GM12878 (cell line): ENCODE measurements at regions not wholly inside any gene's neighbourhood (a gene's known extent, or its start where the extent isn't known, plus 50 kb on each side); places are given as distances from the start of the nearest gene placed in this dataset.

Experiments used
- CEBPZ ChIP-seq: fragments of 150-350 bp; IDR thresholded peaks from 2 replicates; pipeline ENCODE4 v1.6.1; 2016; ENCODE audit warnings: low read depth, low read length
- CHD2 ChIP-seq: IDR thresholded peaks from 2 replicates; pipeline ENCODE4 v1.6.1; 2011; ENCODE audit warnings: low read depth, low read length, improper control_type of control experiment, borderline replicate concordance
- CTCF ChIP-seq, 3 experiments: IDR thresholded peaks in 2 of 3; conservative IDR thresholded peaks in 1 of 3; 2 replicates each; pipeline ENCODE4 v1.5.1; 2011; ENCODE audit warnings: low read depth in 3 of 3, low read length in 3 of 3, mild to moderate bottlenecking in 3 of 3, control low read depth in 2 of 3, moderate library complexity in 2 of 3, inconsistent platforms in 1 of 3, mixed read lengths in 1 of 3; ENCODE audit not compliant: control insufficient read depth in 2 of 3, insufficient read depth in 1 of 3; ENCODE audit errors: extremely low read depth in 1 of 3
- ESRRA ChIP-seq: IDR thresholded peaks from 2 replicates; pipeline ENCODE4 v1.6.1; 2012; ENCODE audit warnings: mild to moderate bottlenecking, low read length, improper control_type of control experiment
- TCF12 ChIP-seq: IDR thresholded peaks from 2 replicates; pipeline ENCODE4 v1.6.1; 2011; ENCODE audit warnings: low read depth, mild to moderate bottlenecking, low read length
- TF ChIP-seq, protein P1 (sequence below): IDR thresholded peaks from 2 replicates; pipeline ENCODE4 v1.6.1; 2012; ENCODE audit warnings: mild to moderate bottlenecking, low read depth, low read length

DNA sequence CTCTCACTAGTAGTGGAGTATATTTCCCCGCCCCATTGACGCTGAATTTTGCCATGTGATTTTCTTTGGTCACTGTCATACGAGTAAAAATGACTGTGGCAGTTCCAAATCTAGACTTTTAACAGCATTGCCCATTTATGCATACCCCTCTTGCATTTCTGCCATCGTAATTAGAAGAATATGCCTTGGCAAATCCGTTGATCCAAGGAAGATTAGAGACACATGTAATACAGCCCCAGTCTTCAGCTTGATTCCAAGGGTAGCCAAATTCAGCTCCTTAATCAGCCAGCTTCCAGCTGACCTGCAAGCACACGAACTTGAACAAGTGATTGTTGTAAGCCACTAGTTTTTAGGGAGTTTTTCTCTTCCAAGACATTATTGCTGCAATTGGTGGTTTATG is 290.3 kb upstream of the ADAMTS5 start:
- TF ChIP-seq, protein P1, sequence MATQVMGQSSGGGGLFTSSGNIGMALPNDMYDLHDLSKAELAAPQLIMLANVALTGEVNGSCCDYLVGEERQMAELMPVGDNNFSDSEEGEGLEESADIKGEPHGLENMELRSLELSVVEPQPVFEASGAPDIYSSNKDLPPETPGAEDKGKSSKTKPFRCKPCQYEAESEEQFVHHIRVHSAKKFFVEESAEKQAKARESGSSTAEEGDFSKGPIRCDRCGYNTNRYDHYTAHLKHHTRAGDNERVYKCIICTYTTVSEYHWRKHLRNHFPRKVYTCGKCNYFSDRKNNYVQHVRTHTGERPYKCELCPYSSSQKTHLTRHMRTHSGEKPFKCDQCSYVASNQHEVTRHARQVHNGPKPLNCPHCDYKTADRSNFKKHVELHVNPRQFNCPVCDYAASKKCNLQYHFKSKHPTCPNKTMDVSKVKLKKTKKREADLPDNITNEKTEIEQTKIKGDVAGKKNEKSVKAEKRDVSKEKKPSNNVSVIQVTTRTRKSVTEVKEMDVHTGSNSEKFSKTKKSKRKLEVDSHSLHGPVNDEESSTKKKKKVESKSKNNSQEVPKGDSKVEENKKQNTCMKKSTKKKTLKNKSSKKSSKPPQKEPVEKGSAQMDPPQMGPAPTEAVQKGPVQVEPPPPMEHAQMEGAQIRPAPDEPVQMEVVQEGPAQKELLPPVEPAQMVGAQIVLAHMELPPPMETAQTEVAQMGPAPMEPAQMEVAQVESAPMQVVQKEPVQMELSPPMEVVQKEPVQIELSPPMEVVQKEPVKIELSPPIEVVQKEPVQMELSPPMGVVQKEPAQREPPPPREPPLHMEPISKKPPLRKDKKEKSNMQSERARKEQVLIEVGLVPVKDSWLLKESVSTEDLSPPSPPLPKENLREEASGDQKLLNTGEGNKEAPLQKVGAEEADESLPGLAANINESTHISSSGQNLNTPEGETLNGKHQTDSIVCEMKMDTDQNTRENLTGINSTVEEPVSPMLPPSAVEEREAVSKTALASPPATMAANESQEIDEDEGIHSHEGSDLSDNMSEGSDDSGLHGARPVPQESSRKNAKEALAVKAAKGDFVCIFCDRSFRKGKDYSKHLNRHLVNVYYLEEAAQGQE = no peak
- TF ChIP-seq CTCF (IDR thresholded peaks at IDR 0.05 in 2 of 3, conservative IDR thresholded peaks at IDR 0.05 in 1 of 3; ENCODE audit: control insufficient read depth in 2 of 3, extremely low read depth in 1 of 3, insufficient read depth in 1 of 3, low read depth in 3 of 3, low read length in 3 of 3) (no peak), ESRRA (no peak), CHD2 (no peak), TCF12 (no peak), CEBPZ (no peak)
